Stimulated activated effector memory CD8-positive, alpha-beta T cell treated with anti-CD3 and anti-CD28 coated beads, Interleukin-12 subunit alpha, Interleukin-12 subunit beta, amount 100 ng/mL, for 72 hours (primary cell): ENCODE measurements at regions not wholly inside any gene's neighbourhood (a gene's known extent, or its start where the extent isn't known, plus 50 kb on each side); places are given as distances from the start of the nearest gene placed in this dataset.

ENCODE experiments used
- ATAC-seq: fragments of 150-1000 bp; cut with Tn5 transposase; 2 replicates; pipeline ENCODE4 v1.10.0; 2021
- DNase-seq, 2 donors: peaks; one replicate each; pipeline ENCODE4 v3.0.0; 2021 to 2022; ENCODE audit warnings: low spot score in 2 of 2
- H3K27ac Mint-ChIP-seq: one replicate; pipeline ENCODE4 v1.8.0; 2022; ENCODE audit warnings: mild to moderate bottlenecking, mixed read lengths
- H3K36me3 Mint-ChIP-seq: one replicate; pipeline ENCODE4 v1.8.0; 2022; ENCODE audit warnings: mild to moderate bottlenecking, mixed read lengths
- H3K4me1 Mint-ChIP-seq: one replicate; pipeline ENCODE4 v1.8.0; 2022; ENCODE audit warnings: mixed read lengths
- H3K4me3 Mint-ChIP-seq: one replicate; pipeline ENCODE4 v1.8.0; 2022; ENCODE audit warnings: mild to moderate bottlenecking, mixed read lengths
- H3K9me3 Mint-ChIP-seq: one replicate; pipeline ENCODE4 v1.8.0; 2022; ENCODE audit warnings: mixed read lengths

- no peak overlapping the region for H3K4me3 Mint-ChIP-seq
- H3K4me1 Mint-ChIP-seq, result no peaks in the 10 kb centered on the region
- ATAC-seq, result no peak
- no peak overlapping the region for H3K27ac Mint-ChIP-seq
- peaks cover 3% of the 10 kb centered on the region for H3K9me3 Mint-ChIP-seq
- no peaks in the 10 kb centered on the region for H3K36me3 Mint-ChIP-seq
- DNase-seq, result no peak
Observed at GRCh38 chr2:173613386-173613785, 258.7 kb downstream of the CDCA7 start.

GRCh38 chr2:173614265-173614930 is 259.7 kb downstream of the CDCA7 start:
- Mint-ChIP-seq H3K27ac (no peak overlapping the region), H3K36me3 (no peaks in the 10 kb centered on the region), H3K4me1 (no peaks in the 10 kb centered on the region), H3K4me3 (no peak overlapping the region), H3K9me3 (peaks cover 3% of the 10 kb centered on the region)
- DNase-seq (no peak), ATAC-seq (no peak)

- DNase-seq, result no peak
- no peaks in the 10 kb centered on the region for H3K36me3 Mint-ChIP-seq
- H3K27ac Mint-ChIP-seq, result no peak overlapping the region
- ATAC-seq, result no peak
- H3K4me1 Mint-ChIP-seq, result no peaks in the 10 kb centered on the region
- no peaks in the 10 kb centered on the region for H3K9me3 Mint-ChIP-seq
- H3K4me3 Mint-ChIP-seq, result no peak overlapping the region
Observed at GRCh38 chr2:173623438-173624319, 269.0 kb downstream of the CDCA7 start.

GRCh38 chr2:173625315-173625714 is 270.6 kb downstream of the CDCA7 start:
- Mint-ChIP-seq H3K9me3 (no peaks in the 10 kb centered on the region), H3K36me3 (no peaks in the 10 kb centered on the region), H3K4me1 (no peaks in the 10 kb centered on the region), H3K4me3 (no peak overlapping the region), H3K27ac (no peak overlapping the region)
- ATAC-seq, result no peak
- no peak for DNase-seq

GRCh38 chr2:173629076-173629475 is 274.4 kb downstream of the CDCA7 start:
- Mint-ChIP-seq H3K9me3 (no peaks in the 10 kb centered on the region), H3K27ac (no peak overlapping the region), H3K4me3 (no peak overlapping the region), H3K4me1 (no peaks in the 10 kb centered on the region), H3K36me3 (no peaks in the 10 kb centered on the region)
- ATAC-seq, result no peak
- no peak for DNase-seq

GRCh38 chr2:173630425-173631126 is 275.9 kb downstream of the CDCA7 start:
- Mint-ChIP-seq H3K27ac (no peak overlapping the region), H3K4me1 (no peaks in the 10 kb centered on the region), H3K4me3 (no peak overlapping the region), H3K9me3 (no peaks in the 10 kb centered on the region), H3K36me3 (no peaks in the 10 kb centered on the region)
- no peak for DNase-seq
- ATAC-seq, result no peak

GRCh38 chr2:173631127-173631460 is 276.4 kb downstream of the CDCA7 start:
- Mint-ChIP-seq H3K4me1 (no peaks in the 10 kb centered on the region), H3K9me3 (no peaks in the 10 kb centered on the region), H3K4me3 (no peak overlapping the region), H3K27ac (no peak overlapping the region), H3K36me3 (no peaks in the 10 kb centered on the region)
- DNase-seq (no peak), ATAC-seq (no peak)

- DNase-seq (no peak), ATAC-seq (no peak)
Observed at GRCh38 chr2:173644146-173644545, 289.5 kb downstream of the CDCA7 start.

GRCh38 chr2:173647681-173648311 is 293.1 kb downstream of the CDCA7 start:
- no peak overlapping the region for H3K27ac Mint-ChIP-seq

More at GRCh38 chr2:173644146-173644545, 289.5 kb downstream of the CDCA7 start:
- H3K27ac Mint-ChIP-seq, result no peak overlapping the region
- no peaks in the 10 kb centered on the region for H3K36me3 Mint-ChIP-seq
- no peaks in the 10 kb centered on the region for H3K4me1 Mint-ChIP-seq
- no peaks in the 10 kb centered on the region for H3K9me3 Mint-ChIP-seq
- H3K4me3 Mint-ChIP-seq, result no peak overlapping the region

GRCh38 chr2:173648816-173649215 is 294.1 kb downstream of the CDCA7 start:
- Mint-ChIP-seq H3K4me1 (no peaks in the 10 kb centered on the region), H3K9me3 (no peaks in the 10 kb centered on the region), H3K27ac (no peak overlapping the region), H3K36me3 (no peaks in the 10 kb centered on the region), H3K4me3 (no peak overlapping the region)
- no peak for DNase-seq
- no peak for ATAC-seq

More at GRCh38 chr2:173647681-173648311, 293.1 kb downstream of the CDCA7 start:
- H3K4me3 Mint-ChIP-seq, result no peak overlapping the region
- H3K4me1 Mint-ChIP-seq, result no peaks in the 10 kb centered on the region
- H3K36me3 Mint-ChIP-seq, result no peaks in the 10 kb centered on the region
- no peaks in the 10 kb centered on the region for H3K9me3 Mint-ChIP-seq
- ATAC-seq (no peak), DNase-seq (no peak)

GRCh38 chr2:173649527-173650219 is 295.0 kb downstream of the CDCA7 start:
- no peaks in the 10 kb centered on the region for H3K4me1 Mint-ChIP-seq
- no peaks in the 10 kb centered on the region for H3K9me3 Mint-ChIP-seq
- ATAC-seq, result no peak
- no peak overlapping the region for H3K27ac Mint-ChIP-seq
- H3K4me3 Mint-ChIP-seq, result no peak overlapping the region
- no peak for DNase-seq
- H3K36me3 Mint-ChIP-seq, result no peaks in the 10 kb centered on the region

- Mint-ChIP-seq H3K4me1 (no peaks in the 10 kb centered on the region), H3K4me3 (no peak overlapping the region), H3K9me3 (no peaks in the 10 kb centered on the region), H3K36me3 (no peaks in the 10 kb centered on the region), H3K27ac (no peak overlapping the region)
- ATAC-seq, result no peak
- DNase-seq, result no peak
Observed at GRCh38 chr2:173651891-173652290, 297.2 kb downstream of the CDCA7 start.

- Mint-ChIP-seq H3K27ac (no peak overlapping the region), H3K9me3 (no peaks in the 10 kb centered on the region), H3K4me3 (no peak overlapping the region), H3K36me3 (no peaks in the 10 kb centered on the region), H3K4me1 (no peaks in the 10 kb centered on the region)
- ATAC-seq, result no peak
- DNase-seq, result no peak
Observed at GRCh38 chr2:173652311-173652710, 297.6 kb downstream of the CDCA7 start.

- no peaks in the 10 kb centered on the region for H3K9me3 Mint-ChIP-seq
- ATAC-seq (no peak), DNase-seq (no peak)
- no peaks in the 10 kb centered on the region for H3K36me3 Mint-ChIP-seq
- H3K4me1 Mint-ChIP-seq, result no peaks in the 10 kb centered on the region
- H3K4me3 Mint-ChIP-seq, result no peak overlapping the region
- no peak overlapping the region for H3K27ac Mint-ChIP-seq
Observed at GRCh38 chr2:173652767-173653431, 298.2 kb downstream of the CDCA7 start.
